Activated CD4-positive, alpha-beta T cell treated with anti-CD3 and anti-CD28 coated beads for 48 hours (primary cell): ENCODE measurements at regions not wholly inside any gene's neighbourhood (a gene's known extent, or its start where the extent isn't known, plus 50 kb on each side); places are given as distances from the start of the nearest gene placed in this dataset.
"Not testable (repeated sequence)": the region's sequence is repeated elsewhere in the genome, so short reads cannot be mapped to it uniquely, and the experiment has no call there.

Experiments
- DNase-seq: peaks from one replicate; pipeline ENCODE4 v3.0.0-alpha.2; 2020

DNA sequence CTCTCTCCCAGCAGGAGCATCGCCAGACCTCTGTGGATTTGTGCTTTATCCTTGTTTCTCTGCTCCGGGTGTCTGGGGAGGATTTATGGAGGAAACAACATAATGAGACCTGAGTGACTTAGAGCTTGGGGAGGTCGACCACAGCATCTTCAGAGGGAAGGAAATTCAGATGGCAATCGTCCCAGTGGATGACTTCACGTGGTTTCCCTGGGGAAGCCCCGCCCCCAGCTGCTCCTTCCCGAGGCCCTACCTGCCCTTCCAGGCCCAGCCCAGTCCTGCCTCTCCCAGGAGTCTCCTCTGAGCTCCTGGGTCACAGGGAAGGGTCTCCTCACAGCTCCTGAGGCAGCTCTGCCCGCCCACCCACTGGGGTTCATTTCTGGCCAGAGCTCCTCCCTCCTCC lies 430.3 kb upstream of the SULF2 start:
- no peak for DNase-seq

DNA sequence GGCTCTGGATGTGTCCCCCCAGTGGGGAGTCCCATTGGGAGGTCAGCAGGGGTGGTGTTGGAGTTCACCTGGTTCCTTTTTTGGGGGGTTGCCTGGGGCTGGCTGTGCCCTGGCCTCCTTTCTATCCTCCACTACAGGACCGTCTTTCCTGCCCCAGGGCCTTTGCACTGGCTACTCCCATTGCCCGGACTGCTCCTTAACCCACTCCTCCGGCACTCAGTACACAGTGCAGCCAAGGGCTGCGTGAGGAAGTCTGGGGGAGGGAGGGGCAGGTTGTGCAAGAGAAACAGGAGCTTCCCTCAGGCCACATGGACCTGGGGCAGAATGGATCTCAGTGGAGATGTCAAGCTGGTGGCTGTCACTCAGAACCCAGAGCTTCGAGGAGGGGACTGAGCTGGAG lies 429.3 kb upstream of the SULF2 start:
- DNase-seq, result no peak

DNA sequence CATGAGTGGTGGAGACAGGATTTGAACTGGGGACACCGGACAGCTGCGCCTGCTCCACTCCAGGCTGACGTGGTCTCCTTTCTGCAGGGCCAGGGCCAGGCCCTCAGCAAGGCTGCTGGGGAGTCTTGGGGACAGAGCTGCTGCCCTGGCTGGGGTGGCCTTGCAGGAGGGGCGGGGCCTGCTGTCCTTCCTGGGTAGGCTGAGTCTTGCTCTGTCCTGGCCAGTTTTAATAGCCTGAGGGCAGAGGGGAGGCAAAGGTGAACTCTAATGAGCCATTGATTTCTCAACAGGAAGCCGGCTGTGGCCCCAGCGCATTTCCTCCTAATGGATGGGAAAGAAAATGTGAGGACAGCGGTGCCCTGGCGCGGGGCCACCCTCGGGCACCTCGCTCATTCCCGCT lies 428.4 kb upstream of the SULF2 start:
- not testable (repeated sequence) for DNase-seq

DNA sequence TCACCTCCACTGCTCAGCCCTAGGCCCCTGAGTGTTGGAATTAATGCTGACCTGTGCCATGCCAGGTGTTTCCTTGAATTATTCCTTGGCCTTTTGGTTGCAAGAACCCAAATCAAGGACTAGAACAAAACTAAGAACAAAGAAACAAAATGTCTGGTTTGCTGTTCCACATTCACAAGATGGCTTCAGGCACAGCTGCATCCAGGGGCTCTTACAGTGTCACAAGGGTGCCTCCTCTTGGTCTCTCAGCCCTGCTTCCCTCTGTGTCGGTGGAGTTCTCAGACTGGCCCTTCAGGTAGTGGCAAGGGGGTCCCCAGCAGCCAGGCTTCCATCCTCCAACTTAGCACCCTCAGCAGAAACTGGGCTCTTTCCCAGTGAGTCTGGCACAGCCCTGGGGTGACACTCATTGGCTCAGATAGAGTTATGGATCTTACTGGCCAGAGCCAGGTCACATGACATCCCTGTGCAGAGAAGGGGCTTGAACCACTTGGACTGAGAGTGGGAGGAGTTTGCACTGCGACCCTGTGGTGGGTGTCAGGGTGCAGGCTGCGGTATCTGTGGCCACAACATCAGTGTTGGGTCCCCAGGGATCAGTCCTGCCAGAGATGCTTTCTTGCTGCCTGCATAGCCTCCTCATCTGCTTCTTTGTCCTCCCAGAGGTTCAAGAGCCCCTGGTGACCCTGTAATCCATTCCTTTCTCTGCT lies 427.7 kb upstream of the SULF2 start:
- no peak for DNase-seq

DNA sequence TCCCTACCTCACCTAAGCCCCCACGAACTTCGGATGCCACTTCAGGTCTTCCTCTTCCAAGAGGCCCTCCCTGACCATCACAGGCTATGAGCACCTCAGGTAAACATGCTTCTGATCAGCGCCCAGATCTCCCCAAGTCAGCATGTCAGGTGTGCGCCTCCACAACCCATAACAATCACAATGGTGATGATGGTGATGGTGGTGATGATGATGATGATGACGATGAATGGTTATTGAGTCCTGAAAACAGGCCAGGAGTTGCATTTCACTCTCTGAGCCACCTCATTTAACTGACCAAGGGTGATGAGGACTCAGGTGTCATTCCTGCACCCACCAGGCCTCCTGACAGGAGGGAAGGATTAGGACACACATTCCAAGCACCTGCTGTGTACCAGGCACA lies 426.6 kb upstream of the SULF2 start:
- DNase-seq, result no peak

DNA sequence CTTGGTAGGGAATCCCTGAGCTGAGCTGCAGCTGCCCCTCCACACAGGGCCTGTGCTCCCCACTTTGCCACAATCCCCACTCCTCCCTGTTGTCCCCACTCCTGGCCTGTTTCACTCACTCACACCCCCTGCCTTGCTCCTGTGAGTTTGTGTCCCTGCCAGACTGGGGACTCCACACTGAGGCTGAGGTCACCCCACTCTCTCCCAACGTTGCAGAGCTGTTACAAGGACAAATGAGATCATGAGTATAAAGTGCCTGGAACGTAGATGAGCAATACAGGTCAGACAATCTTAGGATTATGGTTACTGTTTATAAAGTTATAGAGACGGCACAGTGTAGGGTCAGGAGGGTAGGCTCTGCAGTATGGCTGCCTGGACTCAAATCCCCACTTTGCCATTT lies 426.0 kb upstream of the SULF2 start:
- DNase-seq, result no peak

DNA sequence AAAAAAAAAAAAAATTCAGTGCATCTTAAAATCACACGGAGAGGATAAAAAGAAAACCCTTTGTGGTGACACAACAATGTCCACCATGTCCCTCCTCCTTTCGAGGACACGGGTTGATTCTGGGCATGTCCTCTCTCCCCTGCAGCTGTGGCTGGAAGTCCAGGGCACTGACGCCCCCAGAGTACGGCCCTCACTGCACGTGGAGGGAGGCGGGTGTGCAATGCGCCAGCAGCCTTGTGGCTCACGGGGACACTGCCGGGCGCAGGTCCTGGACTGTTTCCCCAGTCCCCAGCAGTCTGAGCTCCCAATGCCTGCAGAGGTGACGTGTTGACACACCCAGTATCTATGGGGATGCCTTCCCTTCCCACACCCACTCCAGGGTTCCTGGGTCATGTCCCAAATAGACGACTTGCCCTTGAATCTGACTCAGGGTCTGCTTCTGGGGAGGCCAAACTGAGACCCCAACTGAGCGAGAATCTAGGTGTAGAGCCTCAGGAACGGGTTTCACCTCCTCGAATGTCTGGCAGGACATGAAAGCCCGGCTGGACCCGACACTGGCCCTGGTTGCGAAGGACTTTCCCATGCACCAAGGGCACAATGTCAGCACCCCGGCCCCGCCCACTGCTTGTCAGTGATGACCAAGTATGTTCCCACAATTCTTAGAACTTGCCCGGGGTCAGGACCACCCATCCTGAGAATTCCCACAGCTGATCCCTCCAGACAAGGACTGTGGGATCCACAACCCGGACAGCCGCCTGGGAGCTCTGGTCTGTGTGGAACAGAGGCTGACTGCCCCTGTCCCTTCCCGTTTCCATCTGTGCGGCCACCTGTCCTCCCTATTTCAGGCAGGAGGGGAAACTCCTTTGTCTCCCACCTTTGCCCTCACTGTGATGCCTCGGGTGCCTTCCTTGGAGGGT lies 425.1 kb upstream of the SULF2 start:
- DNase-seq, result no peak

DNA sequence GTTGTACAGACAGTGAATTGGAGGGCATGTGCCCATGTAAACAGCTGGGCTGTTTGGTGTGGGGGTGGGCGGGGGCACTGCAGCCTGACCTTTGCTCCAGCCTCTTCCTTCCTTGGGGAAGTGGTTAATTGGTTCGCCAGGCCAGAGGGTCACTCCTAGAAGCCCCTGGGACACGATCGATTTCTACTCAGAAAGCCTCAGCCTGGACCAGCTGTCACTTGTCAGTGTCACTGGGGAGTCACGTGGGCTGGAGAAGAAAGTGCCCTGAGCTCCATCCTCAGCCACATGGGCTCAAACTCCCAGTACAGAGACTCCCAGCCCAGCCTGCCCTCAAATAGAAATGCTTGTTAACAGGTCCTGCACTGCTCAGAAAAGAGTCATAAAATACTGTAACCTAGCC lies 423.8 kb upstream of the SULF2 start:
- DNase-seq, result no peak

DNA sequence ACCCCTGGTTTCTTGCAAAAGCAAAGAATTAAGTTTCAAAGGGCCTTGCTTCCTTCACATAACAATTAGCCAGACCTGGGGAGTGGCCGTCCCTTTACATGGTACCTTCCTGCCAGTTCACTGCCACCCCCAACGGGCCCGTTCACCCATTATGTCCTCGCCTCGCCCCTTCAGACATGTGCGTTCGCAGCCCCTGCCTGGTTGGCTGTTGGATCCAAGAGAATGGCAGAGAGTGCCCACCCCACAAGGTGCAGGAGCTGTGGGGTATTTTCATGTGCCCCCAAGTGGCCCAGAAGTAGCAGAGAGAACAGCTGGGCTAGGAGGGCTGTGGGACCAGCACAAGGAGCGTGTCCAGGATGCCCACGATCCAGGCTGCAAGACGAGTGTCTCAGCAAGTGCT lies 422.9 kb upstream of the SULF2 start:
- no peak for DNase-seq

DNA sequence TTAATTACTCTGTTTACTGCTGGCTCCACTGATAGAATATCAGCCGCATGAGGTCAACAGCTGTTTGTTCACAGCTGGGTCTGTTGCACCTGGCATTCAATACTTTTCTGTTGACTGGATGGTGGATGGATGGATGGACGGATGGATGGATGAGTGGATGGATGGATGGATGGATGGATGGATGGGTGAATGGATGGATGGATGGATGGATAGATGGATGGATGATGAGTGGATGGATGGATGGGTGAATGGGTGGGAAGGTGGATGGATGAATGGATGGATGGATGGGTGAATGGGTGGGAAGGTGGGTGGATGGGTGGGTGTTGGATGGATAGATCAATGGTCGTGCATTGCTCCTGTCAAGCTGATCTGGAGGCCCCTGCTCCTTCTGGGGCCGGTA lies 422.2 kb upstream of the SULF2 start:
- no peak for DNase-seq

DNA sequence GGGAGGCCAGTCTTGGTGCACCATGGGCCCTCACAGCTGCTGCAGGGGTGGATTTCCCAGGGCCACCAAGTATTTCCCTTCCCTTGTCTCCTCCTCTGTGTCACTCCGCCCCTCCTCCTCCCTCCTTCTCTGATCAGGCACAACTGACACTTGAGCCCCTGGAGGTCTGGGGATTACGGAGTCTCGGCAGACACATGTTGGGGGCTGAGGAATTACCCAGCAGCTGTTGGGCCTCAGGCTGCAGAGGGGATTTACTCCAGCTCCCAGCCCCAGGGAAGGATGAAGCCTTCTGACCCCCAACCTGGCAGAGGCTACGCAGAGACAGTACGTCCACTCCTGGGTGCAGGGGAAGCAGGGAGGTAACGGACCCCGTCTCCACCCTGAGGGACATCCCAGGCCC lies 420.5 kb upstream of the SULF2 start:
- DNase-seq, result no peak

DNA sequence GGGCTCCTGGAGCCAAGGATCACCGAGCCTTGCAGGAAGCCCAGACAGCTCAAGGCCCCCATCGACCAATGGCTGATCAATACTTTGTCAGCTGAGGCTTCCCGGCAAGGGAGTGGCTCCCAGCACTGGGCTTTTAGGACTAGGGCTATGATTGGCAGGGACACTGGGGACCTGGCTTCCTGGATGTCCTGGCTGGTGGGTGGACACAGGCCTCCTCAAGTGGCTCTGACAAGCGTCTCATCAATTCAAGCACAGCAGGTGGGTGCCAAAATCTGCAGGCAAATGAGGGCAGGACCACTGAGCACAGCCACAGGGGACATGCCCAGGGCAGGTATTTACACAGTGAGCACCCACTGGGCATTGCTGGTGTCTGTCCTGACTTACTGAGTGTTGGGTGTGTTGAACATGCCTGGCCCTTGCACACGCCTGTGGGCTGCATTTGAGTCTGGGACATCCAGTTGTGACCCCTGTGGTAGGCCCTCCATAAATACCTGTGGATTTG lies 420.1 kb upstream of the SULF2 start:
- DNase-seq, result no peak

DNA sequence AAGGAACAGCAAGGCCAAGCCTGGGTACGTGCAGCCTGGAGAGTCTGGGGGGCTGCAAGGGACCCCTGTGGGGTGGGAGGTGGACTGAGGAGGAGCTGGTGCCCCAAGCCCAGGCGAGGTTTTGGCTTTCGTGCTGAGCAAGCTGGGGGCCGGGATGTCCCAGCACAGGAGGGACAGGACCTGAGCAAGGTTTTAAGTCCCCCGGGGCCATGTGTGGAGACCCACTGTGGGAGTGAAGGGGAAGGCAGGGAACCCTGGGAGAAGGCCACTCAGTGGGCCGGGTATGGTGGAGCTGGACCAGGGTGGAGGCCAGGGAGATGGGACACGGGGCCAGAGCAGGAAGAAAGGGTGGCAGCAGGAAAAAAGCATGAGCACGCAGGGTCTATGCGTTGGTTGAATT lies 419.2 kb upstream of the SULF2 start:
- no peak for DNase-seq

DNA sequence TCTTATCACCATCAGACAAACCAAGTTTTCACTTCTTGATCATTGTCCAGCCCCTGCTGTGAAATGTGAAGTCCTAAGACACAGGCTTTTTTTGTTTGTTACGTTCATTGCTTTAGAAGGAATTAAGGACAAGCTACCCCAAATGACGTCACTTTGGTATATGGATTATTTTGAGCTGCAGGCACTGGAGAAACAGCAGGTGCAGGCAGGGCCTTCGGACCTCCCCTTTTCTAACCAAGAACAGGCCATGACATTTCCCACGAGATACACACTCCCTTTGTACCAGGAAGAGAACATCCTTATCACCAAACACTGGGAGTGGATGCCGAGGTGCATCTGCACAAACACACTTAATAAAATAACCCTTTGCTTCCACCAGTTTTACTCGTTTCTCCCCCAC lies 418.0 kb upstream of the SULF2 start:
- no peak for DNase-seq

DNA sequence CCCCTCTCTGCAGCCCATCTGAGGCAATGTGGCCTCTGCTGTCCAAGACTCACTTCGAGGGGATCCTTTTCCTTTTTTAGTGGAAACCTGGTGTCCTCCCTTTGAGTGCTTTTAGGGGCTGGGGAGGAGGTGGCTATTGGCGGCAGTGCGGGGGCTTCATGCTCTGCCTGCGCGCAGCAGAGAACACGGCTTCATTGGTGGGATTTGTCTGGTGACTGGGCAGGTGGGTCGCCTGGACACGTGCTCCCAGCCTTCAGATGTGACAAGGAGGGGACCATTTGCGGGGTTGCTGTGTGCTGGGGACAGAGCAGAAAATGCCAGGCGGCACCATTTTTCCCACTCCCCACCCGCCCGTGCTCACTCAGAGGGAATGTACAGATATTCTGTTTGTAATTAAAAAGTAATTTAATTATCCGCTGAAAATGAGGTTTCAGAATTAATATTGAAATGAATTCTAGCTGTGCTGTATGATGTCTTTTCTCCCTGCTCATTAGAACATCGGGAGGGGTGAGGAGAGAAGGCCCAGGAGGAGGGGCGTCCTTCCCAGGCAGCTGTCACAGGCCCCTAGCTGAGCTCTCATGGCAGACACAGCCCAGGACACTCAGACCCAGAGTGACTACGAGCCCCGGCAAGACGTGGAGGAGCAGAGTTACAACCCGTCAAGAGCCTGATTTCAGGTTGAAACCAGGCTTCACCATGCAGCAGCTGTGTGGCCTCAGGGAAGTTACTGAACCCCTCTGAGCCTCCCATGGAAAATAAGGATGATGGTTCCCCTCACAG lies 417.2 kb upstream of the SULF2 start:
- DNase-seq, result no peak

DNA sequence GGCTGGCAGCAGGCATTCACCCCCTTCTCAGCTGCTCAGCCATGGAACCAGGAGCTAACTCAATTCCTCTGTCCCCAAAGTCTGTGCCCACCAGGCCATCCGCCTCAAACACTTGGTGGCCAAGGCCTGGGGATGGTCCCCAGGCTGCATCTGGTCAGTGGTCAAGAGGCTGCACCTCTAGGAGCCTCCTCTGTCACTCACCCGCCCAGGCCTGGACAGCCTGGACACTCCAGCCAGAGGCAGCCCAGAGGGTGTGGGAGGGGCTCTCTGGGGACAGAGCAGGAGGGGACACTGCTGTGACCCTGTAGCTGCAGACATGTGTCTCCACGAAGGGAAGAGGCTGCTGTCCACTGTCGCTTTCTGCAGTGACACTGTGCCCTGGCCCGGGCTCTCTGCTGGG lies 416.6 kb upstream of the SULF2 start:
- no peak for DNase-seq

DNA sequence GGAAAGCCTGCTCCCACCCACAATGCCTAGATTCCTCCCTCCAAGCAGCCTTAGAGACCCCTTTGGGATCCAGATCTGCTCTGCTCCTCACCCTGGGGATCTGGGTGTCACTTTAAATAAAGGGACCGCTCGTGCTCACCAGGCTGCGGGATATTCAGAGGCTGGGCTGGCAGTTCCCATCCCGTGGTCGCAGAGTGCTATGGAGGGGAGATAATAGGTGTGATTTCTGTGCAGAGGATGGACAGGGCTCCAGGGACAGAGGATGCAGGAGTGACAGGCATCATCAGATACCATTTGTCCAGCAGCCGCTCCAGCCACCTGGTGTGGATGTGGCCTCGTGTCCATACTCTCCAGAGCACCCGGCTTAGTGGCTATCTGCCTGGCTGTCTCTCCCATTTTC lies 415.9 kb upstream of the SULF2 start:
- DNase-seq, result no peak

DNA sequence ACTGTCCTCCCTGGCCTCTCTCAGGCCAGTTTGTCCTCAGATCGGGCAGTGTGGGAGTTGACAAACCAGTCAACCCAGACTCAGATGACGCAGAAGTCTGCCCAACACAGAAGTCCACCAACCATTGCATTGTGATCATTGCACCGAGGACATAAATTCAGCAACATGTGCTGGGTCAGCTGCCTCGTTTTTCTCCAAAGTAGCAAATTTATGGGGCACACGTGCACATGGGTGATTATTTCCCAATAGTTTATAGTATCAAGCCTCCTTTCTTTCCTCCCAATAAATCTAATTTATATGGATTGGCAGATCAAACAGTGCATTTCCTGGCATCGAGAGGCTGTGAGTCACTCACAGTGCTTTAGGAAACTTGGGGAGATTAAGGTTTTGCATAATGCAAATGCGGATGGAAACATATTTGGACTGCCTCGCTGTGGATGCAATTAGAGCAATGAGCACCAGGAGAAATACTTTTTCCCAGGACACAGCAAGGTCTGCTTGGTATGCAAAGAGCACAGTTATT lies 413.7 kb upstream of the SULF2 start:
- DNase-seq, result no peak

DNA sequence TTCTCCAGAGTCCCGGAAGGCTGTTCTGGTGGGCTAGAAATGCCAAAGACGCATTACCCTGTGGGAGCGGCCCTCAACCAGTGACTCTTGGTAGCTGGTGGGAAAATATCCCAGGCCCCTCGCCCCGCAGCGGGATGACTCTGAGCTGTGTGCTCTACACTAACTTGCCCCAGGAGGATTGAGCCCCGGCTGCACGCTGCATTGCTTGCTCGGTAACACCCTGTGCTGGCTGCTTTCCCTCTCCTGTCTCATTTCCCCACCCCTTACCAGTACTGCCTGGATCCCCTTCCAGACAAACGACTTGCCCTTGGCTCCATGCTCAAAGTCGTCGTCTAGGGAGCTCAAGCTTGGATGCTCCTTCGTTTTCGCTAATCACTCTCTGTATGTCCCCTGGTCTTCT lies 411.8 kb upstream of the SULF2 start:
- no peak for DNase-seq

DNA sequence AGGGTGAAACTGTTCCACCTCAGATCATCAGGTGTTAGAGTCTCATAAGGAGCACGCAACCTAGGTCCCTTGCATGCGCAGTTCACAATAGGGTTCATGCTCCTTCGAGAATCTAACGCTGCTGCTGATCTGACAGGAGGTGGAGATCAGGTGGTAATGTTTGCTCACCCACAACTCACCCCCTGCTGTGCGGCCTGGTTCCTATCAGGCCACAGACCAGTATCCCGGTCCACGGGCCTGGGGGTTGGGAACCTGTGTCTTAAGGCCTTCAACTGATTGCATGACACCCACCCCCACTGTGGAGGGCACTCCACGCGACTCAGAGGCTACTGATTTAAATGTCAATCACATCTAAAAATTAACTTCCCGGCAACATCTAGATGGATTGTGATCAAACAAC lies 411.2 kb upstream of the SULF2 start:
- no peak for DNase-seq

DNA sequence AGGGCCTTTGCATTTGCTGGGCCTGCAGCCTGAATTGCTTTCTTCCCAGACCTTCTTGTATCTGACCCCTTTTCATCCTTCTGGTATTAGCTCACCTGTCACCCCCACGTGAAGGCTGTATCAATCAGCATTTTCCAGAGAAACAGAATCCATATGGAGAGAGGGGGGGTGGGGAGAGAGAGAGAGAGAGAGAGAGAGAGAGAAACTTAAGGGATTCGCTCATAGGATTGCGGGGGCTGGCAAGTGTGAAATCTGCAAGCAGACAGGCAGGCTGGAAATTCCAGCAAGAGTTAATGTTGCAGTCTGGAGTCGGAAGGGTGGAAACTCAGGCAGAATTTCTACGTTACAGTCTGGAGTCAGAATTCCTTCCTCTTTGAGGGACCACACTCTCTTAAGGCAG lies 410.7 kb upstream of the SULF2 start:
- DNase-seq, result no peak

DNA sequence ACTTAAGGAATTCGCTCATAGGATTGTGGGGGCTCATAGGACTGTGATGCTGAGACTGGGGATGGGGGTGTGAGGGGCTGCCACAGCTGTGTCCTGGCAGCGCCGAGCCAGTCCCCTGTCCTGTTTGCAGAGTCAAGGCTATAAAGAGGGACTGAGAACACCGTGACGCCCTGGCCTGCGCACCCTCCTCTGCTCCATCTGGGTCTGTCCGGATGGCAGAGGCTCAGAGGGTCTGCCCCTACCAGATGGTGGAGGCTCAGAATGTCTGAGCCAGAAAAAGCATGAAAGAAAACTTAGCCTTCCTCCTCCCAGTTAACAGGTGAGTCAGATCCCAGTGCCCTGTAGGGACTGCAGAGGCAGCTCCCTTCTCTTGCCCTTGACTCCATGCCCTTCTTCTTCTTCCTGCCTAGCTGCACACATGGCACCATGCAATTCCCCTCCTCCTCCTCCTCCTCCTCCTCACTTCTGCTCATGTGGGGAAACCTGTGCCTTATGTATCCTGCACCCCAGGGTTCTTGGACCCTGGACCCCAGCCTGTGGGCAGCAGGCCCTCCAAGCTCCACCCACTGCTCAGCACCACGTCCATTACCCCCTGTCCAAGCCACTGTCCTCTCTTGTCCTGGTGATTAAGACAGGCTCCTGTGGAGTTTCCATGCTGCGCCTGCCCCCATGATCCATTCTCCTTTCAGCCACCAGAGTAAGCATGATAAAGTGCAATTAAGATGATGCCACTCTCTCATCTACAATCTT lies 410.0 kb upstream of the SULF2 start:
- DNase-seq, result no peak

DNA sequence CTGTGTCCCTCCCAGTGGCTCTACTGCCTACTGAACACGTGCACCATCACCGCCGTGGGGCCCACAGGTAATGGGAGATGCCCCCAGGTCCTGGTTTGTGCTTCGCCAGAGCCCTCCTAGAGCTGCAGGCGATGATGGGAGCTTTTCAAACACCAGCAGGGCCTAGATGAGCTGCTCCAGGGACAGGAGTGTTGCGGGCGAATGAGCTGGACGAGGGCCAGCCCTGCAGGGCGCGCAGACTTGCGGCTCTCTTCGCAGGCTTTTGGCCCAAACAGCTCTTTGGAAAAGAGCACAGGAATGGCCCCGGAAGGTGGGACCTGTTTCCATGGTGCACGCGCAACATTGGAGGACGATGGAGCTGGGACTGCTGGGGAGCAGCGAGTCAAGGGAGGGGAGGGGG lies 409.3 kb upstream of the SULF2 start:
- DNase-seq, result no peak
